ENCODE measurements at regions not wholly inside any gene's neighbourhood (a gene's known extent, or its start where the extent isn't known, plus 50 kb on each side); places are given as distances from the start of the nearest gene placed in this dataset.
A peak's percentile ranks its signal among the peaks of the same experiment; 100 is the strongest.

DNA sequence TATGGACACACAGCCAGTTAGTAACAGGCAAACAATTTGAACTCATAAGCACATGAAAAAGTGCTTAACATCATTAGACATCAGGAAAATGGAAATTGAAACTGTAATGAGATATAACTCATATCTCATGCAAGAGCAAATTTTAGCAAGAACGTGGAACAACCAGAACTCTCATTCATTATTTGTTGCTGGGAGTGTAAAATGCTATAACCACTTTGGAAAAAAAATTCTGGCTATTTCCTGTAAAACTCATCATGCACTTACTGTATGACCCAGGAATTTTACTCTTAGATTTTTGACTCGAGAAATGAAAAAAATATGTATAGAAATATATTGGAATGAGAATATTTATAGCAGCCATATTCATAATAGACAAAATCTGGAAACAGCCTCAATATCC lies 205.7 kb upstream of the PUM3 start:
- no peak for DNase-seq

DNA sequence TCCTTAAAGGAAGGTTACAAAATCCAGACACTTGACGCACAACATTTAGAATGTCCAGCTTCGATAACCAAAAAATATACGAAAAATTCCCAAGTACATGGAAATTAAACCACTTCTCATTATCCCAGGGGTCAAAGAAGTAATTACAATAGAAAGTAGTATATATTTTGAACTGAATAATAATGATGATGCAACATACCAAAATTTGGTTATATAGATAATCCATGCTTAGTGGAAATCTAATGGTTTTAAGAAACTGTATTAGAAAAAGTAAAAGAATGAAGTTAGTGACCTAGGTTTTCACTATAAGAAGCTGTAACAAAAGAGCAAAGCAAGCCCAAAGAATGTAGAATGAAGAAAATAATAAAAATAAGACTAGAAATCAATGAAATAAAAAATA lies 204.0 kb upstream of the PUM3 start:
- no peak for DNase-seq

DNA sequence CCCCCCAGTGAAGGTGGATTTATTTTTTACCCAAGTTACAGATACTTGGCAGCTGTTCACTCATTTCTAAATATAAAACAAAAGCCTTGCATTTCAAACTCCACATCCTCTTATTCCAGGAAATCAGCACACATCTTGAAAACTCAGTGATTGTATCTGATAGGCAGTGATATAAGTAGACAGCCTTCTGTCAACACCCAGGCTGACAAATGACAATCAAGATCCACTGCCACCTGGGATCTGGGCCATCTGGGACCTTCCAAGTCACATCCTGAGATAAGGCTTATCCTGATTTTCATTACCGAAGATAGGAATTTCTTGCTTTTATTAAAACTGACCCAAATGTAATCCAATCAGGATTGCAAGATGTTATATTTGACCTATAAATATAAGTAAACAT lies 201.3 kb upstream of the PUM3 start:
- DNase-seq, result no peak

GRCh38 chr9:3043369-3043768 lies 199.5 kb upstream of the PUM3 start:
- DNase-seq, result no peak

- DNase-seq, result no peak
Measured at GRCh38 chr9:3040761-3041160, 196.9 kb upstream of the PUM3 start.

GRCh38 chr9:3036333-3036700 lies 192.4 kb upstream of the PUM3 start:
- DNase-seq, result no peak

DNA sequence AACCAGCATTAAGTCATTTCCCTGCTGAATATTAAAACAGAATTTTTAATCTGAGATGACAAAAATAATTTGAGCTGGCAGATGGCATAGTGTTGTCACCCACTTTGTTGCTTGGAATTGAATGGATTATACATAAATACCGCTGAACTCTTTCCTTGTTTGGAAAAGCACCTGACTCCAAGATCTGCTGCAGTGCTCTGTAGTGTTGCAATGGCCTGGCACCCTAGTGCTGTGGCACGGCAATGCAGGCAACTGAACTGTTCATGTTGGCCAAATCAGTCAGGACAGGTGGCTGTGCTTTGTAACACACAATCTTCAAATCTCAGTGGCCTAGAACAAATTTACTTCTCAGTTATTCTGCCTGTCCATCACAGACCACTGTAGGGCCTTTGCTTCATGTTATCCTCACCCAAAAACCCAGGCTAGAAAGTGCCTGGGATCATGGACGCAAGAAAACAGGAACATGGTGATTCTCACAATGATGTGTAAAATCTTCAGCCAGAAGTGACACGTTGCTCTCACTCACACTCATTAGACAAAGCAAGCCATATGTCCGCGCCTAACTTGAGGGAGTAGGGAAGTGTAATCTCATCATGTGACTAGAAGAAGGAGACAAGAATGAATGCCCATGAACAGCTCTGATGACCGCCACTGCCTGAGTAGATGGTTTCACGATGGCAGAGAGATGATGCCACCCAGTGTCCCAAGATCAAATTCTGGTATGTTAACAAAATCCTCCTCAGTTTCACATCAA lies 191.9 kb upstream of the PUM3 start:
- no peak for DNase-seq

DNA sequence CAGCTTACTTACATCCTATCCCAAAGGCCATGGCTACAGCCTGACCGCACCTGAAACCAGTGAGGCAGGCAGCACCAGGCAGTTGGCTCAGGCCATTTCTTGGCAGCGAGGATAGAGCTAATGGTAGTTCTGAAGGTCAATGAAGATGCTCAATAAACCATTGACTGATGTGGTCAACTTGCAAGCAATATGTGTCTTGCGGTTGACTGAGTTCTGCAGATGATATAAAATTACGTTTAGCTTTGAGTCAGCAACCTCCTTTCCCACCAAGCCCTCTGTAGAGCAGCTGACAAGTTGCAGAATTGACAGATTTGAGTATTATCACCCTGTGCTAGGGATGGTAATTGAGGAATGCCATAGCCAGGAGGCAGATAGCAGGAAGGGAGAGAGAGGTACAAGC lies 189.0 kb upstream of the PUM3 start:
- DNase-seq, result no peak

DNA sequence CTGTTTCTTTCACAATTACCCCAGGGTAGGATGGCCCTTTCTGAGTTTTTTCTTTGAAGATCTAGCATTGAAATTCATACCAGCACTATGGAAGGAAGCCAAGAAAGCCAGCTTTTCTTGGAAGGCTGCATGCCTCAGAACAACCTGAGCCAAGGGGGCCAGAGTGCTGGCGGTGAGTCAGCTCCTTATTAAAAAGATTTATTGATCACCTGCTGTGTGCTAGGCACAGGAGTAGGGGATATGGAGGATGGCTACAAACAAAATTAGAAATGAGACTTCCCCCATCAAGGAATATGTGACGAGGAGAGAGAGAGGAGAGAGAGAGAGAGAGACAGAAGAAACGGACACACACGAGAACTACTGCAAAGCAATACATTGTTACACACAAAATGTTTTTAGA lies 184.6 kb upstream of the PUM3 start:
- DNase-seq, result no peak

GRCh38 chr9:3027210-3027609 lies 183.3 kb upstream of the PUM3 start:
- DNase-seq, result no peak

- DNase-seq, result no peak
Measured at GRCh38 chr9:3023449-3023848, 179.6 kb upstream of the PUM3 start.

- DNase-seq, result no peak
Measured at GRCh38 chr9:3018691-3019230, 174.9 kb upstream of the PUM3 start.

GRCh38 chr9:3018071-3018470 lies 174.2 kb upstream of the PUM3 start:
- DNase-seq, result no peak

GRCh38 chr9:3014178-3014577 lies 170.3 kb upstream of the PUM3 start:
- no peak for DNase-seq

- no peak for DNase-seq
Measured at GRCh38 chr9:3012842-3013241, 168.9 kb upstream of the PUM3 start.

DNA sequence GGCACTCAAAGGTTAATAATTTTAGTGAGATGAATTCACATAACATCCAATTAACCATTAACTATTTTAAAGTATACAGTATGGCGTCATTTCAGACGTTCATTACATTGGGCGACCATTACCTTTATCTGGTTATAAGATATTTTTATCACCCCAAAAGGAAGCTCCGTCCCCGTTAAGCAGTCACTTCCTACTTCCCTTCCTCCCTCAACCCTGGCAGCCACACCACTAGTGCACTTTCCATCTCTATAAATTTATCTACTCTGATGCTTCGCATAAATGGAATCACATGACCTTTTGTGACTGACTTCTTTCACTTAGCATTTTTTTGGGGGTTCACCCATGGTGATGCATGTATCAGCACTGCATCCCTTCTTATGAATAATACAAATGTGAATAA lies 168.3 kb upstream of the PUM3 start:
- DNase-seq, result no peak

GRCh38 chr9:3008091-3008490 lies 164.2 kb upstream of the PUM3 start:
- DNase-seq, result no peak

GRCh38 chr9:3007326-3007725 lies 163.4 kb upstream of the PUM3 start:
- DNase-seq, result peak; percentile 57

- DNase-seq, result no peak
Measured at GRCh38 chr9:3006851-3007250, 163.0 kb upstream of the PUM3 start.

GRCh38 chr9:3004572-3004971 lies 160.7 kb upstream of the PUM3 start:
- no peak for DNase-seq

- no peak for DNase-seq
Measured at GRCh38 chr9:3001311-3001710, 157.4 kb upstream of the PUM3 start.

- no peak for DNase-seq
Measured at GRCh38 chr9:2992427-2992826, 148.5 kb upstream of the PUM3 start.

GRCh38 chr9:2991292-2991691 lies 147.4 kb upstream of the PUM3 start:
- no peak for DNase-seq

GRCh38 chr9:2987679-2988078 lies 143.8 kb upstream of the PUM3 start:
- DNase-seq, result no peak

DNA sequence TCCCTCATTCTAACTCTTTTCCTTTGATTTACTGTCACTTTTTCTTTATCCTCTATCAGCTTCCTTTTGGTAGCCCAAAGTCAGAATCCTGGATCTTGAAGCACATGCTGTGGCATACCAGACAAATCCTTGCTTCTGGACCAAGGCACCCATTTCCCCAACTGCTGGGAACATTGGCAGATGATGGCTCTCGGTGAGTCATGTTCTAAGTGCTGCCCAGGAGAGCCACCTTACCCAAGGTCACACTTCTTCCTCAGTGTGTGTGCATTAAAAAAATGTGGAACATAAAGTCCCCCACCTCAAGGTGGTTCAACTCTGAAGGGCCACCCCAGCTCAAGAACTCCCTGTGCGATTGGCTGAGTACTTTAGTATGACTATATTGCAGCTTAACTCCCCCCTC lies 141.4 kb upstream of the PUM3 start:
- no peak for DNase-seq

Measured in islet precursor cell (in vitro differentiated cells).